IPS DF 6.9 (cell line): ENCODE measurements at regions not wholly inside any gene's neighbourhood (a gene's known extent, or its start where the extent isn't known, plus 50 kb on each side); places are given as distances from the start of the nearest gene placed in this dataset.

Source experiments
- DNase-seq: peaks from one replicate; pipeline ENCODE4 v3.0.0-alpha.2; 2013; ENCODE audit warnings: low read depth, low spot score
- H3K27ac ChIP-seq: one replicate; pipeline ENCODE4 v1.5.1; 2013; ENCODE audit warnings: low read length, control low read depth
- H3K27me3 ChIP-seq: 2 replicates; pipeline ENCODE4 v1.6.1; 2013; ENCODE audit warnings: mild to moderate bottlenecking, low read length; ENCODE audit not compliant: control insufficient read depth, insufficient read depth
- H3K36me3 ChIP-seq: 2 replicates; pipeline ENCODE4 v1.6.1; 2013; ENCODE audit warnings: low read length; ENCODE audit not compliant: control insufficient read depth, insufficient read depth
- H3K4me1 ChIP-seq: 2 replicates; pipeline ENCODE4 v1.6.1; 2013; ENCODE audit warnings: low read length; ENCODE audit not compliant: control insufficient read depth, insufficient read depth
- H3K4me3 ChIP-seq: 2 replicates; pipeline ENCODE4 v1.5.1; 2013; ENCODE audit warnings: mild to moderate bottlenecking, low read length
- H3K9me3 ChIP-seq: 2 replicates; pipeline ENCODE4 v1.6.1; 2013; ENCODE audit warnings: low read length, inconsistent platforms; ENCODE audit not compliant: control insufficient read depth, insufficient read depth
- WGBS: extraction: QIAGEN DNeasy Blood & Tissue Kit; methylation state at CpG from one replicate; pipeline ENCODE4 v1.1.7; 2013; ENCODE audit warnings: mixed read lengths, missing lambda C conversion rate; ENCODE audit not compliant: insufficient read length, insufficient coverage; 5-methylcytosine and 5-hydroxymethylcytosine counted together

DNA sequence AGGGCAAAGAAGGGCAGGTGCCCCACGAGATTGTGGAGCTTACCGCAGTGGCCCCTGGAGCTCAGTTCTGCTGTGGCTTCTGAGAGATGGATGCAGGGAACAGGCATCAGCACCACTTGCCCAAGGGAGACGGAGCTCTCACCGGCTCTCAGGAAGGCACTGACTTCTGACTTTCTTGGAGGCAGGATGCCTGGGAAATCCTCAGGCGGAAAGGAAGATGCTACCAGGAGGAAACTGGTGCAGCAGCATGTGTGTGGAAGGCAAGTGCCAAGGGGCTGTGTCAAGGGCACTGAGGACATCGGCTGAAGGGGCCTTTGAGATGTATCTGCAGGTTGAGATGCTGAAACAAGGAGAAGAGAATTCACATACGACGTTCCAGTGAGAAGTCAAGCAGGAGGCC is 64.0 kb downstream of the FOXA2 start:
- no CpG with 5 or more reads among the region's 8 CpGs for WGBS
- no peaks in the 10 kb centered on the region for H3K9me3 ChIP-seq
- H3K27ac ChIP-seq = no peak overlapping the region
- H3K27me3 ChIP-seq = no peaks in the 10 kb centered on the region
- no peak overlapping the region for H3K4me3 ChIP-seq
- DNase-seq = no peak
- no peaks in the 10 kb centered on the region for H3K4me1 ChIP-seq
- H3K36me3 ChIP-seq = no peaks in the 10 kb centered on the region

GRCh38 chr20:22515264-22515663 is 69.1 kb downstream of the FOXA2 start:
- no CpG with 5 or more reads among the region's 5 CpGs for WGBS
- no peaks in the 10 kb centered on the region for H3K4me1 ChIP-seq
- no peak for DNase-seq
- no peaks in the 10 kb centered on the region for H3K9me3 ChIP-seq
- H3K4me3 ChIP-seq = no peak overlapping the region
- H3K27ac ChIP-seq = no peak overlapping the region
- no peaks in the 10 kb centered on the region for H3K36me3 ChIP-seq
- H3K27me3 ChIP-seq = no peaks in the 10 kb centered on the region

DNA sequence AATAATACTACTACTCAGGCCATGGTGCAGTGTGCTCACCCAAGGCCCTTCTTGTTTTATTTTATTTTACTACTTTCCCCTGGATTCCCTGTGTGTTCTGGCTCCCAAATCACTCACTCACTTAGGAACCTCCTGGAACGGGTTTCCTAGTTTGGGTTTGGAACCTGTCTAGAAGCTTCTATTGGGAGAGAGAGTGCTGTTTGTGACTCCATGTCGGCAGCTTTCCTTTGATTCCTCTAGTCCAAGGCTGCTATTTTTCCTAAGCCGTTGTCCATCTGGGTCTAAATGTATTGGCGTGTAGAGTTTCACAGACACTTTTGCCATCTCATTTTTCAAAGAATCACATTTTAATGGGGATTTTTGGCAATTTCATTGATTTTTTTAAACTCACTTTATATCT is 70.8 kb downstream of the FOXA2 start:
- Histone ChIP-seq H3K27ac (no peak overlapping the region), H3K9me3 (no peaks in the 10 kb centered on the region), H3K4me1 (no peaks in the 10 kb centered on the region), H3K27me3 (no peaks in the 10 kb centered on the region), H3K4me3 (no peak overlapping the region), H3K36me3 (no peaks in the 10 kb centered on the region)
- DNase-seq = no peak
- WGBS = no CpG with 5 or more reads among the region's 4 CpGs

DNA sequence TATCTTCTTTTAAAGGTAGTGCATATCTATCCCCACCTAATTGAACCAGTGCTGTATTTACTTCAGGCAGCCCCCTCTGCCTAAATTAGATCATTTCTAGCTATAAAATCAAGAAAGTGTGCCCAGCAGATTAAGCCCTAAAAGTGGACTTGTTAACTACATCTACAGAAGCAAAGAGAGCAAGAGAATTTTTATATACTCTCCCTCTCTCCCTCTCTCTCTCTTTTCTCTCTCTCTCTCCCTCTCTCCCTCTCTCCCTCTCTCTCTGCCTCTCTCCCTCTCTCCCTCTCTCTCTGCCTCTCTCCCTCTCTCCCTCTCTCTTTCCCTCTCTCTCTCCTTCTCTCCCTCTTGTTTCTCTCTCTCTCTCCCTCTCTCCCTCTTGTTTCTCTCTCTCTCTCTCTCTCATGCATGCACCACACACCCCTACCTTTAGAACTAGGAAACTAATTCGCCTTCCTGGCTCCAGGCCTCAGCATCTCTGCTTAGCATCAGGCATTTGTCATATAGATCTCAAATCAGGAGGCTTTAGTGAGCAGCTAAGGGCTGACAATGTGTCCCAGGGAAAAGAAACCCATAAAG is 71.4 kb downstream of the FOXA2 start:
- Histone ChIP-seq H3K27me3 (no peaks in the 10 kb centered on the region), H3K9me3 (no peaks in the 10 kb centered on the region), H3K4me1 (no peaks in the 10 kb centered on the region), H3K27ac (no peak overlapping the region), H3K4me3 (no peak overlapping the region), H3K36me3 (no peaks in the 10 kb centered on the region)
- WGBS = no CpG with 5 or more reads among the region's 1 CpG
- no peak for DNase-seq

GRCh38 chr20:22511943-22512910 is 72.1 kb downstream of the FOXA2 start:
- Histone ChIP-seq H3K4me1 (no peaks in the 10 kb centered on the region), H3K27ac (no peak overlapping the region), H3K27me3 (no peaks in the 10 kb centered on the region), H3K36me3 (no peaks in the 10 kb centered on the region), H3K9me3 (no peaks in the 10 kb centered on the region), H3K4me3 (no peak overlapping the region)
- DNase-seq = no peak
- WGBS = no CpG with 5 or more reads among the region's 17 CpGs

DNA sequence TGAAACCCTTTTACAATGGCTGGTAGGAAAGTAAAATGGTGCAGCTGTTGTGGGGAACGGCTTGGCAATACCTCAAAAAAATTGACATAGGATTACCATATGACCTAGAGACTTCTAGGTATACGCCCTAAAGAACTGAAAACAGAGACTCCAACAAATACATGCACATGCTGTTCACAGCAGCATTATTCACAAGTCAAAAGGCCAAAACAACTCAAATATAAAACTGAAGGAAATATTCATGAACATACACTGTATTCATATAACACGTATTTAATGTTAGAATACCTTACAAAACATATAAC is 74.6 kb downstream of the FOXA2 start:
- H3K27ac ChIP-seq = no peak overlapping the region
- no peak overlapping the region for H3K4me3 ChIP-seq
- no peak for DNase-seq
- no peaks in the 10 kb centered on the region for H3K9me3 ChIP-seq
- no CpG with 5 or more reads among the region's 3 CpGs for WGBS
- no peaks in the 10 kb centered on the region for H3K27me3 ChIP-seq
- no peaks in the 10 kb centered on the region for H3K4me1 ChIP-seq
- no peaks in the 10 kb centered on the region for H3K36me3 ChIP-seq

DNA sequence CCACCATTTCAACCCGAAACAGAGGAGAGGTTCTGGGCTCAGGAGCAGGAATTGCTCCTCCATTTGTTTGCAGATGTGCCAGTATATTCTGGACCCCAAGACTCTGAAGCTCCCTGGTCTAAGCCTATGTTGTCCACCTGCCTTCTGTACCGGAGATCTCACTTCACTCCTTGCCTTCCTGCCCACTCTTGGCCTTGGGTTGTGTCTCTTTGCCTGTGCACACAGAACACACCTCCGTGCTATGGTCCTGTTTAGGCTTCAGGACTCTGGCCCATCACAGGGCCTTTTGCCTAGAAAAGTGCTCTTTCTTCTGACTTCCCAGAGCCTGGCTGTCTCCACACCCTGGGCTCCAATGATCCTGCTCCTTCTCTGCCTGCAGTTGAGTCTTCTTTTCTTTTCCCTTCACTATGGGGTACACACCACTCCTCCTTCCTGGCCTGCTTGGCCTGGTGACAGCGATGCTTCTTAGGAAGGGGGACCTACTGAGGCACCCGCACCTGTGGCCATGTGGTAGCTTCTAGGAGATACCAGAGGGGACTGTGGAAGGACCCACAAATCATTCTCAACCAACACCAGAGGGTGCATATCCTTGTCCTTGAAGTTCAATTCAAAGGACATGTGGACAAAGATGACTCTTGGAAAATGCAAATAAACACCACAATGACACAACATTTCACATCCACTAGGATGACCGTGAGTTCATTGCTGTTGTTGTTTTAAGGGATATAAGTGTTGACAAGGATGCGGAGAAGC is 75.1 kb downstream of the FOXA2 start:
- no CpG with 5 or more reads among the region's 7 CpGs for WGBS
- Histone ChIP-seq H3K9me3 (no peaks in the 10 kb centered on the region), H3K36me3 (no peaks in the 10 kb centered on the region), H3K4me3 (no peak overlapping the region), H3K27me3 (no peaks in the 10 kb centered on the region), H3K27ac (no peak overlapping the region), H3K4me1 (no peaks in the 10 kb centered on the region)
- no peak for DNase-seq

- no CpG with 5 or more reads among the region's 7 CpGs for WGBS
- H3K27me3 ChIP-seq = no peaks in the 10 kb centered on the region
- H3K36me3 ChIP-seq = no peaks in the 10 kb centered on the region
- no peaks in the 10 kb centered on the region for H3K4me1 ChIP-seq
- no peak for DNase-seq
- no peak overlapping the region for H3K27ac ChIP-seq
- H3K9me3 ChIP-seq = no peaks in the 10 kb centered on the region
- H3K4me3 ChIP-seq = no peak overlapping the region
Observed at GRCh38 chr20:22508426-22508825, 75.9 kb downstream of the FOXA2 start.

- Histone ChIP-seq H3K36me3 (no peaks in the 10 kb centered on the region), H3K9me3 (no peaks in the 10 kb centered on the region), H3K4me1 (no peaks in the 10 kb centered on the region), H3K4me3 (no peak overlapping the region), H3K27me3 (no peaks in the 10 kb centered on the region), H3K27ac (no peak overlapping the region)
- WGBS = no CpG with 5 or more reads among the region's 5 CpGs
- DNase-seq = no peak
Observed at GRCh38 chr20:22507240-22507961, 77.0 kb downstream of the FOXA2 start.

GRCh38 chr20:22506827-22507226 is 77.5 kb downstream of the FOXA2 start:
- Histone ChIP-seq H3K27me3 (no peaks in the 10 kb centered on the region), H3K9me3 (no peaks in the 10 kb centered on the region), H3K27ac (no peak overlapping the region), H3K4me1 (no peaks in the 10 kb centered on the region), H3K4me3 (no peak overlapping the region), H3K36me3 (no peaks in the 10 kb centered on the region)
- DNase-seq = no peak
- no CpG with 5 or more reads among the region's 4 CpGs for WGBS
